ENCODE measurements at regions not wholly inside any gene's neighbourhood (a gene's known extent, or its start where the extent isn't known, plus 50 kb on each side); places are given as distances from the start of the nearest gene placed in this dataset.

DNA sequence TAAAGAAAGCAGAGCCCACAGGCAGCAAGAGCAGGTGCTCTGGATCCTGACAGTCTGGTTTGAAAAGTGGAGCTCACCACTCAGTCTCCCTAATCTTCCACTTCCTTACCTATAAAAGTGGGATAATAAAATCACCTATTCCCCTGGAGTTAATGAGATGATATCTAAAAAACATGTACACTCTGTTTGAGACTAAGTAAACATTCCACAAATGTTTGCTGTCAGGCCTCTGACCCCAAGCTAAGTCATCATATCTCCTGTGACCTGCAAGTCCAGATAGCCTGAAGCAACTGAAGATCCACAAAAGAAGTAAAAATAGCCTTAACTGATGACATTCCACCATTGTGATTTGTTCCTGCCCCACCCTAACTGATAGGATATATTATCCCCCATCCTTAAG is 1324.5 kb downstream of the XPNPEP1 start:
- DNase-seq (no peak), ATAC-seq (no peak)
- Mint-ChIP-seq H3K9me3 (peaks cover 13 to 16% of the 10 kb centered on the region in 2 donors), H3K27ac (no peak overlapping the region), H3K4me1 (no peaks in the 10 kb centered on the region), H3K4me3 (no peak overlapping the region), H3K27me3 (no peaks in the 10 kb centered on the region)

DNA sequence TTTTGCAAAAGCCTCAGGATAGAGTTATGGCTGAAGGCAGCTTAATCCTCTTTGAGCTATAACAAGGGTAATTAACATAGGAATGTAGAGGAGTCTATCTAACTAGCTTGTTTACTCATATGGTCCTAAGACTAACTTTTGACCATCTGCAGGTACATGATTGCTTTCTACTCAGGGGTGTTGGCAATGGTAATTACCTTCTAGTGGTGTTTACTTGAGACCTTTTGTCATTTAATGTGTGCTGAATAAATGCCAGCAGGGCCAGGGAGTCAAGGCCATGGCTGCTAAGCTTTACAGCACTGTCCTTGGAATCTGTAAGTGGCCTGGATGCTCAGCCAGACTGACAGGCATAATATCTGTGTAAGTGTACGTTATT is 1325.0 kb downstream of the XPNPEP1 start:
- no peaks in the 10 kb centered on the region for H3K4me1 Mint-ChIP-seq
- ATAC-seq (no peak), DNase-seq (no peak)
- H3K4me3 Mint-ChIP-seq, result no peak overlapping the region
- peaks cover 13 to 16% of the 10 kb centered on the region in 2 donors for H3K9me3 Mint-ChIP-seq
- no peaks in the 10 kb centered on the region for H3K27me3 Mint-ChIP-seq
- no peak overlapping the region for H3K27ac Mint-ChIP-seq

DNA sequence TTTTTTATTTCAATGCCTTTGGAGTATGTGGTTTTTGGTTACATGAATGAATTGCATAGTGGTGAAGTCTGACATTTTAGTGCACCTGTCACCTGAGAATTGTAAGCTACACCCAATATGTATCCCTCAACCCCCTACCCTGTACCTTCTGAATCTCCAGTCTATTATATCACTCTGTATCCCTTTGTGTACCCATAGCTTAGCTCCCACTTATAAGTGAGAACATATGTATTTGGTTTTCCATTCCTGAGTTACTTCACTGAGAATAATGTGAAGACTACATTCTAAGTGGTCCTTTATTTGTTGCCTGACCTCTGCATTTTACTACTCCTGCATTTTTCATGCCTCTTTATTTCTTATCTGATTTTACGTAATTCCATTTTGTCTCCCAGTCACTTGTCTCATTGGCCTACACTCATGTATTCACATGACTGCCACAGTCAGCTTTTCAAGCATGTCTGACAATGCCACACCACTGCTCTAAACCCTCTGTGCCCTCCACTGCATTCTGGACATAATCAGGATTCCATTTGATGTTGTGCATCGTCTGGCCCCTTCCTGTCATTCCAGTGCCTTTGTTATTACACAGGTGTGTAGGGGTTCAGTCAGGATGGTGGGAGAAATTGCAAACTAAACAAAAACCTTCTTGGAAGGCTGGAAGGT is 1325.5 kb downstream of the XPNPEP1 start:
- Mint-ChIP-seq H3K27me3 (no peaks in the 10 kb centered on the region), H3K4me3 (no peak overlapping the region), H3K9me3 (peaks cover 13 to 16% of the 10 kb centered on the region in 2 donors), H3K27ac (no peak overlapping the region), H3K4me1 (no peaks in the 10 kb centered on the region)
- ATAC-seq (no peak), DNase-seq (no peak)

DNA sequence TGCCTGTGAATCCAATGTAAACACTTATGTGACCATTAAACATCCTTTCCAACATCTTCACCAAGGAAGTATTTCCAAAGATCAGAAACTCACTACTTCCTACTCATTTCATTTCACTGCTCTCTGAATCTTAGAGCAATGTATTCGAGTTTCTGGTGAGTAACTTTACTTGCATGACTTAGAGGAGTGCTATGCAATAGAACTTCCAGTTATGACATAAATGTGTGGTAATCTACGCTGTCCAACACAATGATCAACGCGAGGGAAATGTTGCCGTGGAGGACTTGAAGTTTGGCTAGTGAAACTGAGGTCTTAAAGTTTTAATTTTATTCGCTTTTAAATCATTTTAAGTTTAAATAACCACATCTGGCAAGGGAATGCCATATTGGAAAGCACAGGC is 1326.3 kb downstream of the XPNPEP1 start:
- peaks cover 13 to 16% of the 10 kb centered on the region in 2 donors for H3K9me3 Mint-ChIP-seq
- DNase-seq (no peak), ATAC-seq (no peak)
- no peaks in the 10 kb centered on the region for H3K27me3 Mint-ChIP-seq
- no peaks in the 10 kb centered on the region for H3K4me1 Mint-ChIP-seq
- H3K4me3 Mint-ChIP-seq, result no peak overlapping the region
- no peak overlapping the region for H3K27ac Mint-ChIP-seq

DNA sequence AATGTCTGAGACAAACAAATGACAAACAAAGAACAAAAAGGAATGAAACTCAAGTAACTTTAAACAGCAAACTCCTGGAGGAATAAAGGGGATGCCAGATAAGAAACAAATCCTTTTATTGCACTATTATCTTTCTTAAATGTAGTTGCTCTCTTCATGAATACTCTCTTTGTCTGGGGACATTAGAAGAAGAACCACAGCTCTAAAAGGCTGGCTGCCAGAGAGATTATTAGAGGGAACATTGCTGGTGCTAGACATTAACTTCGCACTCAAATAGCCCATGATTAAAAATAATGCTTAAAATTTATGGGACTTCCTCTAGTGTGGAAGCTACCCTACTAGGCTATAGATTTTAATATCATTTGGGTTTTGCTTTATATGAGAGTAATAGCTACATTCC is 1330.4 kb downstream of the XPNPEP1 start:
- Mint-ChIP-seq H3K27me3 (no peaks in the 10 kb centered on the region), H3K9me3 (peaks cover 0 to 14% of the 10 kb centered on the region in 2 donors), H3K4me3 (no peak overlapping the region), H3K4me1 (no peaks in the 10 kb centered on the region), H3K27ac (no peak overlapping the region)
- ATAC-seq (no peak), DNase-seq (no peak)

DNA sequence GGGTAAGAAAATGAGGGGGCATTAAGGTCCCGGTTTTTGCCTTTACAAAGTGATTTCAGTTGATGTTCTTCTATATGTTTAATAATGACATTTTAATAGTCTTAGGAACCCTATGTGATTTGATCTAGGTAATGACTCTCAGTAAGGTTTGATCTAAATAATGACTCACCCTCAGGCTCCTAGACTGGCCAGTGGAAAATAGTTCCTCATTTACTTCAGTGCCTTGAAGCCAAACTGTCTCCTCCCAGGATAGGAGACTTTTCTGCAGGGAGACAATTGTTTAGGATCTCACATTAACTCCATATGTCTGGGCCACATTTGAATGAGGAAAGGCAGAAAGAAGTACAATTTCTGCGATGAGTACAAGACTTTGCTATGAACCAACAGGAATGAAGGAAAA is 1331.9 kb downstream of the XPNPEP1 start:
- no peak for DNase-seq
- H3K4me3 Mint-ChIP-seq, result no peak overlapping the region
- H3K4me1 Mint-ChIP-seq, result no peaks in the 10 kb centered on the region
- no peak overlapping the region for H3K27ac Mint-ChIP-seq
- H3K9me3 Mint-ChIP-seq, result peaks cover 0 to 14% of the 10 kb centered on the region in 2 donors
- no peak for ATAC-seq
- no peaks in the 10 kb centered on the region for H3K27me3 Mint-ChIP-seq

DNA sequence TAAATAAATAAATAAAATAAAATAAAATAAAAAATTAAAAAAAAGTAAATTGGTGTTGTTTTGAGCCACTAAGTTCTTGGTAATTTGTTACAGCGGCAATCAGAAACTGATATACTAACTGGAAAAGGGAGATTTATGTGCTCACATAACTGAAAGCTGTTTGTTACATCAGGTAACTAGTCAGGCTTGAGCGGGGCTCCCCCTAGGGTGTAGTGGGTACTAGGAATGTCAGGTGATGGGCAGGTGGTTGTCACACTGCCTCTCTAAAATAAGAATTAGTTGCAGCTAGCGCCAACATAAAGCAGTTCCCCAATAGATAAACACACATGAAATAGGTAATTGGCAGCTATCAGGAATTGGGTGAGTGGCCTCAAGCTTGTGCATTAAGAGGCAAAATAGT is 1336.9 kb downstream of the XPNPEP1 start:
- H3K4me1 Mint-ChIP-seq, result no peaks in the 10 kb centered on the region
- no peak overlapping the region for H3K4me3 Mint-ChIP-seq
- no peak for ATAC-seq
- H3K27ac Mint-ChIP-seq, result no peak overlapping the region
- H3K9me3 Mint-ChIP-seq, result peaks cover 16 to 23% of the 10 kb centered on the region in 2 donors
- no peaks in the 10 kb centered on the region for H3K27me3 Mint-ChIP-seq
- DNase-seq, result no peak

DNA sequence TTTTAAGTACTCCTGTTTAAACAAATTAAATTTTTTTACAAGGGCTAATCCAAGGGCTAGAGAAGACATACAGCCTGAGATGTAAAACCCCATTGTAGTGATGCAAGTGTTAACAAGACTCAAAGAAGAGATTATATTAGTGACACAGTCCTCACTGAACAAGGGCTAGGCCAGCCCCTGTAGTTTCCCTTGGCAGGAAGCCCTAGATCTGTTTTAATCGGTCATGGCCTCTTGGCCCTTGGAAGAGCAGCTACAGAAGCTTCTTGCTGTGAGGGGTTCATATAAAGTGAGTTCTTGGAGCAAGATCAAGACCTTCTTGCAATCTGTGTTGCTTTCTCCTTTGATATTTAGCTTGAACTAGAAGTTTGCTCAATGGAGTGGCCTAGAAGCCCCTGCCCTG is 1339.4 kb downstream of the XPNPEP1 start:
- Mint-ChIP-seq H3K4me3 (no peak overlapping the region), H3K9me3 (peaks cover 16 to 17% of the 10 kb centered on the region in 2 donors), H3K27me3 (no peaks in the 10 kb centered on the region), H3K27ac (no peak overlapping the region), H3K4me1 (no peaks in the 10 kb centered on the region)
- DNase-seq, result no peak
- no peak for ATAC-seq

DNA sequence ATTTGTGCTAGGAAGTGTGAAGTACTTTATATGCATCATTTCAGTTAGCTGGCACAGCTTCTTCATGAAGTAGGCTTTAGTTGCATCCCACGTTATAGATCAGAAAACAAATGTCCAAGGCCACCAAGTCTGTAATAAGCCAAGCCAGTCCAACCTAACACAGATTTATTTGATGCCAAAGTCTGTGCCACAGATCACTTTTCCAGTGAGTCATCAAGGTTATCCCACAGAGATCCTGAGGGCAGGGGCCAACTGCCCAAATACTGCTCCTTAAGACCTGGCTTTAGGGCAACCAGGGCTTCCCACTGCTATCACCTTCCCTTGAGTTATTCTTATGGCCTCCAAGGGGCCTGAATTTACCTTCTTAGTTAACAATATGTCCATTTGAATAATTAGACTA is 1340.4 kb downstream of the XPNPEP1 start:
- Mint-ChIP-seq H3K4me1 (no peaks in the 10 kb centered on the region), H3K27me3 (no peaks in the 10 kb centered on the region), H3K9me3 (peaks cover 9 to 16% of the 10 kb centered on the region in 2 donors), H3K27ac (no peak overlapping the region), H3K4me3 (no peak overlapping the region)
- ATAC-seq (no peak), DNase-seq (no peak)

DNA sequence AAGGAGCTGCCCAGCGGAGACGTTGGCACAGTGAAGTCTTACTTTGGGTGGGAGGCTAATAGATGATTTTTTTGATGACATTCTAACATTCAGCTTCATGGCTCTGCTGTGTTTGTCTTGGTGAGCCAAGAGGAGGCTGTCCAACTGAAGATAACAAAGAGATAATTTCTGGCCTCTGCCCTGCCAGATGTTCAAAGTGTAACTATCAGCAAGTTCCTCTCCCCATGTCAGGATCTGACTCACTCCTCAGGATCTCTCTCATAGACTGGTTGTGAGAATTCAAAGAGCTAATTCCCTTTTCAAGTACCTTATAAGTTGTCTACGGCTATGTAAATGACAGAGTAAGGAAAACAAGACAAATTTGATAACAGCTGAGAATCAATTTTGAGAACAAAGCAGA is 1340.9 kb downstream of the XPNPEP1 start:
- H3K27ac Mint-ChIP-seq, result no peak overlapping the region

DNA sequence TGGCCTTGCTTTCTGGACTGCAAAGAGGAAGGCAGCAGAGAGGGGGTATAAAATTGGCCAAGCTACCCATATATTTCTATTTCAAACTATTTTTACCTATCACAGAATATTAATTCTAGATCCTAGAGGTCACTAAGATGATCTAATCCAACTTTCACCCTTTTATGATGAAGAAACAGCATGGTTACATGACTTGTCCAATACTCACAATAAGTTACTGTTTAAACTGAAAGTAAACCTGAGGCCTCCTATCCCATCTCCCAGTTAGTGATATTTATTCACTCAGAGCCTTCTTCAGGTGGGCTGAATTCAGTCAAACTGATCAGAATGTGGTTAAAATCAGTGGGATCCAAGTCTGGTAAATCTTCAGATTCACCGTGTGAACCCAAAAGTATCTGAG is 1345.1 kb downstream of the XPNPEP1 start:
- Mint-ChIP-seq H3K4me3 (no peak overlapping the region), H3K27ac (no peak overlapping the region), H3K27me3 (no peaks in the 10 kb centered on the region), H3K9me3 (peaks cover 0 to 8% of the 10 kb centered on the region in 2 donors), H3K4me1 (no peaks in the 10 kb centered on the region)
- ATAC-seq (no peak), DNase-seq (no peak)

More for the DNA sequence above, 1340.9 kb downstream of the XPNPEP1 start:
- DNase-seq (no peak), ATAC-seq (no peak)
- H3K27me3 Mint-ChIP-seq, result no peaks in the 10 kb centered on the region
- no peaks in the 10 kb centered on the region for H3K4me1 Mint-ChIP-seq
- peaks cover 9 to 16% of the 10 kb centered on the region in 2 donors for H3K9me3 Mint-ChIP-seq
- no peak overlapping the region for H3K4me3 Mint-ChIP-seq

DNA sequence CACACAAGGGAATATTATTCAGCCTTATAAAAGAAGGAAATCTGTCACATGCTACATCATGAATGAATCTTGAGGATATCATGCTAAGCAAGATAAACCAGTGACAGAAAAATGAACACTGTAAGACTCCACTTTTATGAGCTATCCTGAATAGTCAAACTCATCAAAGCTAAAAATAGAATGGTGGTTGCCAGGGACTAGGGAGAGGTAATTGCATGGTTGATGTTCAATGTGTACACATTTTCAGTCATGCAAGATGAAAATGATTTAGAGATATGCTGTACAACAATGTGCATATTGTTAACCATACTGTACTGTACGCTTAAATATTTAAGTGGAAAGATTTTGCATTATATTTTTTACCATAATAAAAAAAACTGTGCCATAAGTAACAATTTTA is 1349.1 kb downstream of the XPNPEP1 start:
- DNase-seq (no peak), ATAC-seq (no peak)
- Mint-ChIP-seq H3K4me3 (no peak overlapping the region), H3K9me3 (no peaks in the 10 kb centered on the region), H3K27ac (no peak overlapping the region), H3K27me3 (no peaks in the 10 kb centered on the region), H3K4me1 (no peaks in the 10 kb centered on the region)

DNA sequence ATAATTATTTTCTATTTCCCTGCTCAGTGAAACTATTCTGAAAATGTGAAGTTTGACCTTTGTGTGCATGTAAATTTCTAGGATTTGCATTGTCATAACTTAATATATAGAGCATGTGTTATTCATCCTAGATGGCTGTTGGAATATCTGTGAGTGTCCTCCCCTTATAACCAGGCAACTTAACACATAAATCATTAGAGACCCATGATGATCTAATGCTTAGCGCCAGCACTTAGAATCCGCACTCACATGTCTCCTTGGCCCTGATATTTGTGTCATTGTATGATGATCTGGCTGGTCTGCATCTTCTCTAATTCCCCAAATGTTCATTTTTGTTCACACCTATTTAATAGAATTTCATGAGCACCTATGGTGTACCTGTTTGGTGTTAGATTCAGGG is 1354.5 kb downstream of the XPNPEP1 start:
- Mint-ChIP-seq H3K4me3 (no peak overlapping the region), H3K27me3 (no peaks in the 10 kb centered on the region), H3K9me3 (peaks cover 6 to 17% of the 10 kb centered on the region in 2 donors)

DNA sequence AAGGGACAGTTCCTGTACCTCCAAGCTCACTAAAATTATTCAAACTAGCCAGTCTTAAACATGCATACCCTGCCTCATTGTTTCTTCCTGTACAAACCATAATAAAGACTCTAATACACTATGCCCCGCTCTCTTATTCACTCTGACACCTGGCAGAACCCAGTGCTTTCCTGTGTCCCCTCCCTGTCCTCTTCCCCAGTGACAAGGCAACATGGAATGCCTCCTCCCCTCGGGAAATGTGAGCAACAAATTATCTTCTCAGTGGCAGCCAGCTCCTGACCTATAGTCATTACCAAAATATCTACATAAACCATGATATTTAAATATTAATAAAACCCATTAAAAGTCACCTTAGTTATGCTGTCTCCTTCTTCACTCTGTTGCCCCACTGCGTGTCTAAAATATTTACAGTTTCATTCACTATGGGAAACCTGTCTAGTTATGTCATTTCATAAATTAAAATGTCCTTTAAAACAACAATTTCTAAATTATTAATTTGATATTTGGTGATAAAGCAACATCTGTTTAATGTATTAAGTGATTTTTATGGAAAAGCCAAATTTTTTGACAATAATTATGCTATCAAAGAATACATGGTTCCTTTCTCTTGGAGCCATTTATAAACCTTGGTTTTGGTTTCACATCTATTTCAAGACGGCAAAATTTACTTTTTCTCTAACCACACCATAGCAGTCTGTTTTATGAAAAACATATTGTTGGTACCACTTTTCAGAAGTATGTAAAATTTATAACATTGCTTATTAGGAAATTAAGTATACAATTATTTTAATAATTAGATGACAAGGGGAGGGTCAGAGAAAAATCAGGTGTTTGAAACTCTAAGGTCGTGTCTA is 1355.2 kb downstream of the XPNPEP1 start:
- DNase-seq, result no peak
- no peak for ATAC-seq
- H3K27ac Mint-ChIP-seq, result no peak overlapping the region
- no peaks in the 10 kb centered on the region for H3K4me1 Mint-ChIP-seq
- H3K4me3 Mint-ChIP-seq, result no peak overlapping the region
- no peaks in the 10 kb centered on the region for H3K27me3 Mint-ChIP-seq
- H3K9me3 Mint-ChIP-seq, result peaks cover 6 to 17% of the 10 kb centered on the region in 2 donors

More for the DNA sequence above, 1354.5 kb downstream of the XPNPEP1 start:
- Mint-ChIP-seq H3K27ac (no peak overlapping the region), H3K4me1 (no peaks in the 10 kb centered on the region)
- ATAC-seq, result no peak
- no peak for DNase-seq

DNA sequence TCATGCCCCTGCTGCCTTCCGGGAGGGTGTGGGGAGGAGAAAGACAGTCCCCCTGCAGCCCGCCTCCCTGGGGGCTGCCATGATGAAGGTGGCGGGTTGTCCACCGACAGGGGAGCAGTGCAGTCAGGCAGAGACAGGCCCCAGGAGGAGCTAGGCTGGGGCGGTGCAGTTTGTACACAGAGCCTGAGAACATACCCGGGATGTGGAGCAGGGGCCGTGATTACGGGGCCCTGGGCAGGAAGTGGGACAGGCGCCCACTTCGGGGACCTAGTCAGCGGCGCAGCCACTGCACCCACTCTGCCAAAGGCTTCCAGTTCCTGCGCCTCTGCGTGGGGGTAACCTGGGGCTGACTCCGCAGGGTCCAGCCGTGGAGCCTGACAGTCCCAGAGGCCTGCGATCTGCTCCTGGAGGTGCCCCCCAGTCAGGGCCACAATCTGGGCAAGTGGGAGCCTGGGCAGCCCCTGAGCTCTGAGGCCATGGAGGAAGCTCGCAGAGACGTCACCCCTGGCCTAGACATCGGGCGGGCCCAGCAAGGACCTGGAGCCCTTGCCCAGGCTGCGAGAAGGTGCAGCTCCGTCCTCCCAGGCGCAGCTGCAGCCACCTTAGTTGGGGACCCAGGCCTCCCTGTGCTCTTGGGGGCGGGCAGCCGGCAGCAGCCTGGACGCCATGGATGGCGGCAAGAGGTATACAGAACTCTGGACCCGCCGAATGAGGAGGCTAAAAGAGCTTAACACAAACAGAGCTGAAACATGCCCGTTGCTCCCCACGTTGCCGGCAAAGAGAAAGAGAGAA is 1356.8 kb downstream of the XPNPEP1 start:
- Mint-ChIP-seq H3K9me3 (peaks cover 6 to 17% of the 10 kb centered on the region in 2 donors), H3K27ac (no peak overlapping the region), H3K4me1 (no peaks in the 10 kb centered on the region), H3K27me3 (no peaks in the 10 kb centered on the region), H3K4me3 (no peak overlapping the region)
- ATAC-seq (peak; percentile 40), DNase-seq (no peak)

DNA sequence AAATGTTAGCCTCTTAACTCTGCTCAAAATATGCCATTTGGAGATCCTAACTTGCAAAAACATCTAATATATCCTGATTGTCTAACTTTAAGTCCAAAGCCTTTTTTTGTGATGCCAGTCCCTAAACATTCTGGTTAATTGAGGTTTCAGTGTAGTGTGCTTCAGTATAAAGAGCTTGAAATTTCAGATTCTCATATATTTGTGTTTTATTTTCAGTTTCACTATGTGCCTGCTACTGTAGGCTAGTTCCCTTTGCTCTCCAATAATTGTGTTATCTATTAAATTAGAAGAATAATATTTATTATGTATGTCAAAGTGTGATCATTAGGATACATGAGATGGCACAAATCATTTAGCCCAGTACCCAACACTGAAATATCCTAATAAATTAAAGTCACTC is 1361.2 kb downstream of the XPNPEP1 start:
- Mint-ChIP-seq H3K27ac (no peak overlapping the region), H3K9me3 (peaks cover 0 to 6% of the 10 kb centered on the region in 2 donors), H3K4me3 (no peak overlapping the region), H3K4me1 (no peaks in the 10 kb centered on the region), H3K27me3 (no peaks in the 10 kb centered on the region)
- ATAC-seq, result no peak
- DNase-seq, result no peak

Data from stimulated activated naive CD8-positive, alpha-beta T cell treated with anti-CD3 and anti-CD28 coated beads, Interleukin-15, amount 100 ng/mL, for 72 hours (primary cell).